ENCODE measurements at regions not wholly inside any gene's neighbourhood (a gene's known extent, or its start where the extent isn't known, plus 50 kb on each side); places are given as distances from the start of the nearest gene placed in this dataset.
A peak's percentile ranks its signal among the peaks of the same experiment; 100 is the strongest.

DNA sequence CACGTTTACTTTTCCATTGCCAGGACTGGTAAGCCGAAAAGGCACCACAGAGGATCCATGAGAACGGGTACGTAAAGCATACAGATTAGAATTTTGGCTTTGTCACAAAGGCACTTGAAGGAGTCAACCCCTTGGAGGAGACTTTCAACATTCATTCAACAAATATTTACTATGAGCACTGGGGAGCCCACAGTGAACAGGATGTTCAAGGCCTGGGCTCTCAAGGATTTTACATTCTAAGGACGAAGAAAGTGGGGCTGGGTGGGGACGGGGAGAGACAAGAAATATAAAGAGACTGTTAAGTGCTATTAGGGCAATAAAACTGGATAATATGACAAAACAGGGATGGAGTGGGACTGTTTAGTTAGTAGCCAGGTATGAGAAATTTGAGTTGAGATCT, 66.0 kb downstream of the KLF4 start:
- Histone ChIP-seq H3K4me3 (IDR thresholded peaks at IDR 0.05; ENCODE audit: insufficient read depth, low read depth, low read length) (no peak overlapping the region), H3K4me1 (ENCODE audit: low read depth, poor library complexity, severe bottlenecking) (no peaks in the 10 kb centered on the region), H3K27me3 (ENCODE audit: insufficient read depth, low read depth) (no peaks in the 10 kb centered on the region), H3K27ac (no peak overlapping the region), H3K79me2 (ENCODE audit: insufficient read depth, low read depth) (no peaks in the 10 kb centered on the region), H2AFZ (ENCODE audit: low read depth) (no peak overlapping the region), H4K20me1 (ENCODE audit: insufficient read depth) (no peaks in the 10 kb centered on the region), H3K9ac (no peak overlapping the region), H3K4me2 (no peak overlapping the region), H3K36me3 (ENCODE audit: insufficient read depth) (no peaks in the 10 kb centered on the region)
- TF ChIP-seq CTCF (conservative IDR thresholded peaks at IDR 0.05; ENCODE audit: low read depth, low read length): no peak

DNA sequence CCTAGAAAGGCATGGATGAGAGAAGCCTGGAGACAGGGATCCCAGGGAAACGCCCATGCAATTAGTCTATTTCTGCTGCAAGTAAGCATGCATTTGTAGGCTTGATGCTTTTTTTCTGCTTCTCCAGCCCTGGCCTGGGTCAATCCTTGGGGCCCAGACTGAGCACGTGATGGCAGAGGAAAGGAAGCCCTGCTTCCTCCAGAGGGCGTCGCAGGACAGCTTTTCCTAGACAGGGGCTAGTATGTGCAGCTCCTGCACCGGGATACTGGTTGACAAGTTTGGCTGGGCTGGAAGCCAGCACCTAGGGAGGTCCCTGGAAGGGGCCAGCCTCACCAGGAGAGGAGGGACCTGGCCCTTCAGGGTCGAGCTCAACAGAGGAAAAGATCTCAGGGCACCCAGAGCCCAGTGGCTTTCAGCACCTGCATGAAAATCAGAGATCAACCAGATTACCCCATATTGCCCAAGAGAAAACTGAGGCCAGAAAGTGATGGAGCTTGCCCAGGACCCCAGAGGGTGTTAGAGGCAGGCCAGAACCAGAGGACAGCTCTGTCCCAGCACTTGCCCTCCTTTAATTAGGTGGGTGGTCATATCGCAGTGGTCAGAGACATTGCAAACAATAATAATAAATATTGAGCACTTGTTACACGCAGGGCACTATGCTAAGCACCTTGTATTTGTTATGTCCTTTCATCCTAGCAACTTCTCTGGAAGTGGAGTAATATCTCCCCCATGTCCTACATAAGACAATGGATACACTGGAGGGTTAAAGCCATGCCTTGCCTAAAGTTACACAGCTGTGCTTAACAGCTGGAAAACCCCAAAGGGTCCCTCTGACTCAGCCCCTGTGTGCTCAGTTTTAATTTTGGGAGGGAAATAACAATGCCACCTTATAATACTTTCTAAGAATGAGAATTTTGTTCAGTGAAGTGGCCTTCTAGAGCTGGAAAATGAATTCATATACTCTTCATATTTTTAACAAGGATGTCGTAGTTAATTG, 67.1 kb downstream of the KLF4 start:
- Histone ChIP-seq H3K4me2 (no peak overlapping the region), H3K4me1 (ENCODE audit: low read depth, poor library complexity, severe bottlenecking) (no peaks in the 10 kb centered on the region), H3K4me3 (IDR thresholded peaks at IDR 0.05; ENCODE audit: insufficient read depth, low read depth, low read length) (no peak overlapping the region), H3K79me2 (ENCODE audit: insufficient read depth, low read depth) (no peaks in the 10 kb centered on the region), H3K9ac (no peak overlapping the region), H3K36me3 (ENCODE audit: insufficient read depth) (no peaks in the 10 kb centered on the region), H3K27ac (no peak overlapping the region), H3K27me3 (ENCODE audit: insufficient read depth, low read depth) (no peaks in the 10 kb centered on the region), H4K20me1 (ENCODE audit: insufficient read depth) (no peaks in the 10 kb centered on the region), H2AFZ (ENCODE audit: low read depth) (no peak overlapping the region)
- TF ChIP-seq CTCF (conservative IDR thresholded peaks at IDR 0.05; ENCODE audit: low read depth, low read length): peak; percentile 64

DNA sequence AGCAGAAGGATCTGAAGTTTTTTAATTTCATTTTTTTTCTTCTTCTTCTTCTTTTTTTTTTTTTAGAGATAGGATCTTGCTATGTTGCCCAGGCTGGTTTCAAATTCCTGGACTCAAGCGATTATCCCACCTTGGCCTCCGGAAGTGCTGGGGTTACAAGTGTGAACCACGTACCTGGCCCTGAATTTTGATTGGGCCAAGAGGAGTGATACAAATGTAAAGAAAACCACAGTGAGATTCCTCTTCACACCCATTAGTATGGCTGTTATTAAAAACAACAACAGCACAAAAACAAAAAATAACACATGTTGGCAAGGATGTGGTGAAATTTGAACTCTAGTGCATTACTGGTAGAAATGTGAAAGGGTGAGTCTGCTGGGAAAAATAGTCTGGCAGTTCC, 79.1 kb downstream of the KLF4 start:
- TF ChIP-seq CTCF (conservative IDR thresholded peaks at IDR 0.05; ENCODE audit: low read depth, low read length): no peak
- H3K9ac ChIP-seq: no peak overlapping the region
- H2AFZ ChIP-seq (ENCODE audit: low read depth): no peak overlapping the region

GRCh38 chr9:107409581-107410389, 79.8 kb downstream of the KLF4 start:
- H3K4me2 ChIP-seq: no peak overlapping the region
- no peaks in the 10 kb centered on the region for H4K20me1 ChIP-seq (ENCODE audit: insufficient read depth)
- no peaks in the 10 kb centered on the region for H3K36me3 ChIP-seq (ENCODE audit: insufficient read depth)
- no peak overlapping the region for H3K9ac ChIP-seq
- H3K4me1 ChIP-seq (ENCODE audit: low read depth, poor library complexity, severe bottlenecking): no peaks in the 10 kb centered on the region
- no peaks in the 10 kb centered on the region for H3K27me3 ChIP-seq (ENCODE audit: insufficient read depth, low read depth)
- no peak overlapping the region for H3K27ac ChIP-seq
- no peak overlapping the region for H2AFZ ChIP-seq (ENCODE audit: low read depth)
- no peak overlapping the region for H3K4me3 ChIP-seq (IDR thresholded peaks at IDR 0.05; ENCODE audit: insufficient read depth, low read depth, low read length)
- no peak for TF ChIP-seq CTCF (conservative IDR thresholded peaks at IDR 0.05; ENCODE audit: low read depth, low read length)
- no peaks in the 10 kb centered on the region for H3K79me2 ChIP-seq (ENCODE audit: insufficient read depth, low read depth)

More for the DNA sequence above, 79.1 kb downstream of the KLF4 start:
- no peak overlapping the region for H3K4me3 ChIP-seq (IDR thresholded peaks at IDR 0.05; ENCODE audit: insufficient read depth, low read depth, low read length)
- H3K79me2 ChIP-seq (ENCODE audit: insufficient read depth, low read depth): no peaks in the 10 kb centered on the region
- no peak overlapping the region for H3K4me2 ChIP-seq
- no peak overlapping the region for H3K27ac ChIP-seq
- no peaks in the 10 kb centered on the region for H3K27me3 ChIP-seq (ENCODE audit: insufficient read depth, low read depth)
- no peaks in the 10 kb centered on the region for H3K36me3 ChIP-seq (ENCODE audit: insufficient read depth)
- no peaks in the 10 kb centered on the region for H3K4me1 ChIP-seq (ENCODE audit: low read depth, poor library complexity, severe bottlenecking)
- no peaks in the 10 kb centered on the region for H4K20me1 ChIP-seq (ENCODE audit: insufficient read depth)

All from KMS-11 (cell line).